H4 (cell line): ENCODE measurements at regions not wholly inside any gene's neighbourhood (a gene's known extent, or its start where the extent isn't known, plus 50 kb on each side); places are given as distances from the start of the nearest gene placed in this dataset.

Experiments
- DNase-seq: peaks from one replicate; pipeline ENCODE4 v3.0.0-alpha.2; 2015; ENCODE audit warnings: low spot score

DNA sequence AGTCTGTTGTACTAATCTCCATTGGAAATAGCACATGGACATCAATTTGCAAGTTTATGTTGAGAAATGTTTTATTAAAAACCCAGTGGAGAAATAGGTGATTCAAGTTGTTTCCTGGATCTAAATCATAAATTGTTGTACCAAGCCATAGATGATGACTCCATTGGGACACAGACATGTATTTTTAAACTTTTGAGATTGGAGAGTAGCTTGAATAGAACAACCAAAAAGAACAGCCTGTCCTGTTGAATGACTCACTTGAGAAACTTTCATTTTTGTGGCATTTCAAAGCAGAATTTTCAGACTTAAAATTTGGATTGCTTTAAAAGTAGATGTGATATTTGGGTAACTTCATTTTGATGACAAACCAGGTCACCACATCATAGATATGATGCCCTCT lies 197.5 kb downstream of the GPAM start:
- no peak for DNase-seq

DNA sequence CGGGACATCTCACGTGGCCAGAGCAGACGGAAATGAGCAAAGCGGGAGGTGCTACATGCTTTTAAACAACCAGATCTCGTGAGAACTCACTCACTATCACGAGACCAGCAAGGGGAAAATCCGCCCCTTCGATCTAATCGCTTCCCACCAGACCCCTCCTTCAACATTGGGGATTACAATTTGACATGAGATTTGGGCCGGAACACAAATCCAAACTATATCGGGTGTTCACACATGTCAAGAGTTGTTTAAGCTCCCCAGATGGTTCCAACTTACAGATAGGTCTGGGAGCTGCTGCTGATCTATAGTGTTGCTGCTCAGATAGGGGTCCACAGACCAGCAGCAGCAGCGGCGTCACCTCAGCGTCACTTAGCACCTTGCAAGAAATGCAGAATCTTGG lies 194.9 kb downstream of the GPAM start:
- no peak for DNase-seq

DNA sequence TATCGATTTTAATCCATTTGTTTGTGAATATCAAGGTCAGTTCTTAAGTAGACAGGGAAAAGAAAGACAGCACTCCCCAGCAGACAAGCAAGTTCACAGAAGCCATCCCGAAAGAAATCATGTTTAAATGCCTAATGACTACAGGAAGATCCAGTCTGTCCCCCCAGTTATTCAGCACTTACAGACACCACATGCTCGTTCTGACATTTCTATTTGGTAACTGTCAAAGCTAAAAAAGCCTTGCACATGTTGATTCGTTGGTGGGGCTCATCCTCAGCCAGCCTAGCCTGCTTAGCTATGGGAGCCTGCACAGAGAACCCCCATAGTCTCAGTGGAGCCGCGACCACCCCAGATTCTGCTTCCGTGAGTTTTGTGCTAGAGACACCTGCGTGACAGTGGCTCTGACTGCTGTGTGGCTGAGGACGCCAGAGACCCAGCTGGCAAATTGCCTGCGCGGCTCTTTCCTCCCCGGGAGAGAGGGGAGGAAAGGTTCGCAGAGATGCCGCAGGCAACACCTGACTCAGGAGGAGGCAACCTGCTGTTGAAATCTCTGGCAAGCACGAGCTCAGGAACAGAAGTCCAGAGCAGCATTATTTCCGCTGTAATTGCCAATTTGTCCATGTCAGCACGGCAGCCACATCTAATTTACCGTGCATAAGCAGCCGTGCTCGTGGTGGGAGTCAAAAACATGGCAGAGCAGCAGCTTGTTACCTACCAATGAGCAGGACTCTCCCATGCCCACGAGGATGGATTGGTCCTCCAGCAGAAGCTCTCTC lies 194.2 kb downstream of the GPAM start:
- DNase-seq: no peak

DNA sequence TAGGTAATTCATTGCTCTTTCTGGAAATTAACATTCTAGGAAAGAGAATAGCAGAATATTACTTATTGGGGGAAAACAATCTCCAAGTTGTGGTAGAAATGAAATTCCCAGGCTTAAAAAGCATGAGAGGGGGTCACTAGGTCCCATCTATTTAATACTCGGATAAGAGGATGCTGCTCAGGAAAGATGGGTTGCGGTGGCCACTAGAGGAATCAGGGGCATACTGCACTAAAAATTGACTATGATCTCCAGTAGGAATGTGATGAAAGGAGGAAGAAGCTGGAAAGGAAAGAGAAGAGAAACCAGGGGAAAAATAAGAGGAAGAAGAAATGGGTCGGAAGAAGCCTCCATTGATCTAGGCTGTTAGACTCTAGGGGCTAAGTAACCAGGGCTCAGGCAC lies 192.8 kb downstream of the GPAM start:
- no peak for DNase-seq

DNA sequence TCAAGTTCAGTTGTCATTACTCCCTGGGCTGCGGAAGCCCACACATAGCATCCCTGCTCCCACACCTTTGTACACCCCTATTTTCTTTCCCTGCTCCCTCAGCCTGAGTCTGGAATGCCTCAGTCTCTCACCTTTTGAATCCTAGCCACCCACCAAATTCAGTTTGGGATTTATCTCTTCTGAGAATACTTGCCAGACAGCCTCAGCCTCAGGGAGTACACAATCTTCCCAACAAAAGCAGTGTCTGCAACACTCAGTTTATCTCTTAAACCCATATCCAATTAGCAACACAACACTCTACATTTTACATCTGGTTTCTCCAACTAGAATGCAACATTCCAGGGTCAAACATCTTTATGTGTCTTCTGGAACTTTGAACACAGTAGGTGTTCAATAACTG lies 190.2 kb downstream of the GPAM start:
- DNase-seq: no peak

DNA sequence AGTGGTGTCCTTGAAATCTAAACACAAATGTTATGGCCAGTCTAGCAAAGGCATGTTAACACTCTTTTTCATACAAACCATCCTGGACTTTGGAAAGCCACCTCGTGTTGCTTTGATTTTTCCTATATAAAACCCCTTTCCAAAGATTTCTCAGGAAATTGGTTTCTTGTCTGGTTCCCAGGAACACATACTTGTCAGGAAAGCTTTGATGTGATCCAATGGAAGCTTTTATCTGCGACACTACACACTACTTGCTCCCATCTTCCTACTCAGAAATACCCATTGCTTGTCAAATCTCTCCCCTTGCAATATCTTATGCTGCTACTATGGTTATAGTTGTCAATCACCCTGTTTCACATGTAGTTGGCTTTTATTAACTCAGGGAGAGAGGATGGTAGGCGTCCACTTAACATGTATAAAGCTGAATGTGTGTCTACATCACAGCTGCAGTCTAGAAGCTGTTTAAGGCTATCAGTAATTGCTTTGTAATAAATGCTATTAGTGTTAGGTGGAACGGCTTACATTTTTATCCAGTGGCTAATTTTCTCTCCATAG lies 189.6 kb downstream of the GPAM start:
- DNase-seq: no peak

DNA sequence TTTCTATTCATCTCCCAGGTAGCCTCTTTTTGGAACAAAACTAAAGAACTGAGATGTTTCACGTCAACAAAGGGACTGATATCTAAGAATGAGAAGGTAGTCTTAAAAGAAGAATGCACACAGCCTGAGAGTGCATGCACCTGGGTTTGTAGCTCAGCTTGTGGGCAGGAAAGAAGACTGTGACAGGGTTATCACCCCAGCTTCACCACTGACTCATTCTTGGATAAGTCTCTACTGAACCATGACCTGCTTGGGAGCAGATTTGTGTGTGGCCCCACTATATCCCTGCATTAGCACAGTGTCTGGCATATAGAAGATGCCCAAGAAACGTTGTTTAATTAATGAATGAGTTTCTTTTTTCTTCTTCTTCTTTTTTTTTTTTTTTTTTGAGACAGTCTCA lies 187.5 kb downstream of the GPAM start:
- no peak for DNase-seq

DNA sequence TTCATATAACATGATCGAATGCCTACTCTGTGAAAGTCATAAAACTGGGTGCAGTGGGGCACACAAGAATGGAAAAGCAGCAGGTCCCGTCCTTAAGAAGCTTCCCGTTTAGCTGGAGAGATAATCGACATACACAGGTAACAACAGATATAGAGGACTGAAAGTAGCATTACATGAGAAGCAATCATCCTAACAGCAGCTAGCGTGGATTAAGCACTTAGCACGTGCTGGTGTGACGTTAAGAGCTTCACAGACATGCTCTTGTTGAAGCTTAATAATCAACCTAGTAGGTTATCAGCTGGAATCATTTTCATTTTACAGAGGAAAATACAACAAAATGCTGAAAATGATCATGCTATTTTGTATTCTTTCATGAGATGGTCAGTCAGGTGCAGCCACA lies 184.8 kb downstream of the GPAM start:
- no peak for DNase-seq

DNA sequence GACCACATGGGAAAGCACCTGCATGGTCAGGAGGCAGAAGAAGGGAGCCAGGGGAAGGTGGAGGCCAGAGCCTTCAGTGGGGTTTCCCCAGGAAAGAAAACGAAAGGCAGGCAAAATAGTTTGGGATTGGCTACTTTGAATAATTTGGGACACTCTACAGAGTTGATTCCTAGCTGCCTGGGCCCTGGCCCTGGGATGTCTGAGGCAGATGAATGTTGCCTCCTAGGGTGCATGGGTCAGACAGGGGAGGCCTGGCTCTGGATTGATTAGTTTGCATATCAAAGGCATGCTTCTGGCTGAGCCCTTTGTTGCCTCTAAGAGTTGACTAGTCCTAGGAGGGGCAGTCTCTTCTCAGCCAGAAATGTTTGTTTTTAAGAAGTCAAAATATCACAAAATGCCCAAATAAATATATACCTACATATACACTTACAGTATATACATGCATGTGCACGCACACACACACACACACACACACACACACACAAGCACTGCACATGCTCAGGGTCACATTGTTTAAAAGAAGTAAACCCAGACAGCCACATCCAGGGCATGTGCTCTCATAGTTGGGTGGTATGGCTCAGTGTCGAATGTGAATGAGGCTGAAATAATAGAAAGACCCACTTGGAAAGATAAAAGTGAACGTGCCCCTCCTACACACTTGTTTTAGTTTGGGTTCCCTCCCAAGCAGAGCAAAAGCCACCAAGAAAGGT lies 184.2 kb downstream of the GPAM start:
- DNase-seq: no peak

DNA sequence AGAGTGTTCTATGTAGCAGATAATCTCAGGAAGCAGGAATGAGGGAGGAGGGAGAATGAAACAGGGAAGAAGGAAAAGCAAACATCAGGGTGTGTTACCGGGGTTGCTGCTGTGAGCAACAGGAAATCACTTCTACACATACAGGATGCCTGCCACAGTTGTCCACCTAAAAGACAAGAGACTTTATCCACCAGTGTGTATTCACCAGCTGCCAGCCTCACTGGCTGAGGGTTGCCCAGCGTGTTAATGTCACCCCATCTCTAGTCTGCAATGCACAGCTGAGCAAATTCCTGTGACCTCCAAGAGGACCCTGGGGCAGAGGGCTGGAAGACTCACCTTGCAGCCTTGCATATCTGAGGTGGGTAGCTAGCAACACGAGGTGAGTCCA lies 183.7 kb downstream of the GPAM start:
- no peak for DNase-seq

DNA sequence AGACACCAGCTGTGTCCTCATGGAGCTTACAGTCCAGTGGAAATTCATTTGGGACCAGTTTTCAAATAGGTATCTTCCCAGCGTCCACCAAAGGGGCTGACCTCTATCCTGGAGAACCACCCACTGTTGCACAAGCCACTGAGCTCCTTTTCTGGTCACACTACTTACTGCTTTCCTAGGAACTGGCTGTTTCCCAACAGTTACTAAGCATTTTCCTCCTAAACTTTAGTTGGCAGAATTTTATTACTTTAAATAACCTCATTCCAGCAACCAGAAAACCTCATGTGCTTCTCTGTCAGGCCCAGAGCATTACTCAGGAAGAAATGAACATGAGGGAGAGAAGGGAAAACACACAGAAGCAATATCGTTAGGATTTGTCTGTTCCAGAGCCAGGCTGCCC lies 183.1 kb downstream of the GPAM start:
- no peak for DNase-seq

DNA sequence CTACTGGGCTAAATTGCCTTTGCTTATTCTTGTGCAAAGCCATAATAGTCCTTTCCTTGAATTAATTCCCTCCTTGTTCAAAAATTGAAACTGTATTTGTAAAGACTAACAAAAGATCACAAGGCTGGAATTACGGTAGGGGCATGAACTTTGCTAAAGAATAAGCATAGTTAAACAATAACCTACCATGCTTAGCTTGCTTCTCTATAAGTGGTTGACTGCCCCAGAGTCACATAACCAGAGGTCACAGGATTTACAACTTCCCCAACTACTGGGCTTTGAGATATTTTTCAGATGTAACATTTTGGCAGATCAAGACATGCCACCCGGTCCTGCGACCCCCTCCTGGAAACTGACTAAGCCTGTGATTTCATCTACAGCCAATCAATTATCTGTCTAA lies 181.4 kb downstream of the GPAM start:
- DNase-seq: no peak

DNA sequence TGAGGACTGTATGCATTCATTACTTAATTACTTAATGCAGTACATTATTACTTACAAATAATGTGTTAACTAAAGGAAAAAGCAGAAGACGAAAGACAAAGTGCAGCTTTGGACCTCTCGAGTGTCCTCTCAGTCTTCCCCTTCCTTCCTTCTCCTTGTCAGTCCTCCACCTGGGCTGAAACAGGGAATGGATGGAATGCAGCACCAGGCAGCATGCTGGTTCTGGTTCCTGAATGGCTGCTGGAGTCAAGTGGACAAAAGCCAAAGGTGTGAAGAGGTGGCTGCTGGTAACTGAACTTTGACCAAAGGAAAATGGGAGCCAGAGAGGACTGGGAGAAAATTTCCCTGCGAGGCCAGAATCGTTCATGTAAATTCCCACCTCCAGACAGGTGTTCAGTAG lies 179.5 kb downstream of the GPAM start:
- DNase-seq: no peak

DNA sequence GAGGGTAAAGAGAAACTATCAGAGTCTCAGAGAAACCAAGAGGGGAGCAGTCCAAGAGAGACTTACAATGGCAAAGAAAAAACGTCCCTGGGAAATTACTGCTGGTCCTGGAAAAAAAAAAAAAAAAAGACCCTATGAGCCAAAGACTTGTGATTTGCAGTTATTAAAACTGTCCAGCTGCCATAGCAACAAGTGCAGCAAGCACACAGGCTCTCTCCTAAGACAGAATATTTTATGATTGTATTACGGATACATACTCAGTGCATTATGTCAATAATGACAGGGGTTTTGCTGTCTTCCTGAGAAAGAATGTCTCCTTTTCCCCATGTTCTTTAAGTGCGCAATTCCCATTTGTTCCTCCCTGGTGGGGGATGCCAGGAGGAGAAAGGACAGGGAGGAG lies 178.5 kb downstream of the GPAM start:
- no peak for DNase-seq

DNA sequence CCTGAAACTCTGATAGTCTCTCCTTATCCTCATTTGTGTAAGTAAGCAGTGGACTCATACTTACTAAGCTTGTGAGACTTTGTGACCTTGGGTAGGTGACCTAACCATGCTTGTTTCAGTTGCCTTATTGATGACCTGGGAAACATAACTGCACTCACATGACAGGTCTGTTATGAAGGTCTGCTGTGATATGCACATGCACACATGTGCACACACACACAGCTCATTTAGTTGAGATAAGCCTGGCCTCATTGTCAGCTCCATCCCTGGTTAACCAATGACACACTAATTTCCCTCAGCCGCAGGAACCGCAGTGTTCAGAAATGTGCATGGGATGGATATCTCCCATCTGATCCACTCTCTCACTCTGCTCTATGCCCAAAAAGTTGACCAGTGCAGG lies 177.2 kb downstream of the GPAM start:
- DNase-seq: no peak

DNA sequence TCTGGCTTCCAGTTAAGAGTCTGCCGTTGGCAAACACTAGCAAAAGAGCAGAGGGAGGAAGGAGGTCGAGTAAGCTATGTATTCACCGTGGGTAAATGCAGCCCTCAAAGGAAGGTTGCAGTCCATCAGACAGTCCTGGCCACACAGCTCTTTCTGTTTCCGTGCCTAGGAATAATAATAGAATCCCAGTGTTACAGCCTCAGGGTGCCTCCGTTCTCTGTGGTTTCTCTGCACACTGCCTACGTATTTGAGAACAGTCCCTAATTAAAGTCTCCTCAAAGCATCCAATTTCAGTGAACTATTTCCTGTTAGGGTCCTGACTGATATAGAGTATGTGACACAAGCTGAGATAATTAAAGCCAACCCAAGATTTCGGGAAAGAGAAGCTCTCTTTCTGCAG lies 176.7 kb downstream of the GPAM start:
- DNase-seq: no peak

DNA sequence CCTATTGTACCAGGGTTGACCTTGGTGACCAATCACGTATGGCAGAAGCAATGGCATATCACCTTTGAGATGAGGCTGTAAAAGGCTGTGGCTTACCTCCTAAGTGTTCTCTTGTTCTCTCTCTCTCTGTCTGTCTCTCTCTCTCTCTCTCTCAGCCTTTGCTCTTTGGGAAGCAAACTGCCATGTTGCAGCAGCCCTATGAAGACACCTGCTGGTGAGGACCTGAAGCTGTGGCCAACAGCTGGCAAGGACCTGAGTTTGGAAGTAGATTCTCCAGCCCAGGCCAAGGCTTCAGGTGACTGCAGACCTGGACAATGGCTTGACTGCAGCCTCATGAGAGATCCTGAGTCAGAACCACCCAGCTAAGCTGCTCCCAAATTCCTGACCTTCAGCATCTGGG lies 161.4 kb downstream of the GPAM start:
- DNase-seq: no peak

DNA sequence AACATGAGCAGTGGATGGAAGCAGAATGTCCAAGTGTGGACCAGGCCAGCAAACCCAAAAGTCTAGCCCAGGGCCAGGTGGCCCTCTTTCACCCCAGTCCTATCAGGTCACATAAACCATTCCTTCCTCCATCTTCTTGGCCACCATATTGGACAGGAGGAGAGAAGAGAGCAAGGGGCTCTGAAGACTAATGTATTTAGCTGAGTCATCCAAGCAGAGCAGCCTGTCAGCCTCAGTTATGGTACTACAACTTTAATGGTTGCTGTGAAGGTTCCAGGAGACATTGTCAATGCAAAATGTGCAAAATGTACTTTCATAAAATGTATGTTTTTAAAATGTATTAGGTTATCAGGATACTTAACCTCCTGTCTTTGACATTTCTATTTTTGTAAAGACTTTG lies 159.5 kb downstream of the GPAM start:
- DNase-seq: no peak

DNA sequence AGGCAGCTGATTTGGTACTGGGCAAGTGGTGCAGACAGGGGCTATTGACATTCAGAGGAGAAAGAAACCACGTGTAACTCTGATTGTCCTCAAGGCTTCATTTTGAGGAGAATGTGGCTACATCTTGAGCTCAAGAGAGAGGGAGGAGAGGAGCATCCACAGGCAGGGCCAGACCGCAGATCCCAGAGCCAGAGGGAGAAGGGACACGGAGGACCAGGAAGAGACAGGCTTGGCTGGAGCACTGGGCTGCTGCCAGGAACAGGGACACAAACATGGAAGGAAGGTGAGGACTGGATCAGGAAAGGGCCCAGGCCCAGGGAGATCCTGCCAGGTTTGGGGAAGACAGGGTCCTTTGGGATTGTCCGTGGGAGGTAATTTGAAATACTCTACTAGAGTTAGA lies 158.3 kb downstream of the GPAM start:
- no peak for DNase-seq

DNA sequence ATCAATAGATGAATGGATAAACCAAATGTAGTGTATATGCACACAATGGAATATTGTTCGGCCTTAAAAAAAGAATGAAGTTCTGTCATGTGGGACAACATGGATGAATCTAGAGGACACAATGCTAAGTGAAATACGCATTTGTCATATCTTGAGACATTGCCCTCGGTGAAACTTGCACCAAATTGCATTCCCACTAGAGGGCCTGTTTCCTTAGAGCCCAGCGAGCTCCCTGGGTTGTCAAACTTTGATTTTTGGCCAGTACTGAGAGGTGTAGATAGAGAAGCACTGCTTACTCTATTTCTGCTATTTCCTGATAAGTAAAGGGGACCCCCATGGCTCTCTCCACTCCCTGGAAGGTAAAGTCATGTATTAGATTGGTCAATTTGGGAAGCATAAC lies 157.1 kb downstream of the GPAM start:
- no peak for DNase-seq

DNA sequence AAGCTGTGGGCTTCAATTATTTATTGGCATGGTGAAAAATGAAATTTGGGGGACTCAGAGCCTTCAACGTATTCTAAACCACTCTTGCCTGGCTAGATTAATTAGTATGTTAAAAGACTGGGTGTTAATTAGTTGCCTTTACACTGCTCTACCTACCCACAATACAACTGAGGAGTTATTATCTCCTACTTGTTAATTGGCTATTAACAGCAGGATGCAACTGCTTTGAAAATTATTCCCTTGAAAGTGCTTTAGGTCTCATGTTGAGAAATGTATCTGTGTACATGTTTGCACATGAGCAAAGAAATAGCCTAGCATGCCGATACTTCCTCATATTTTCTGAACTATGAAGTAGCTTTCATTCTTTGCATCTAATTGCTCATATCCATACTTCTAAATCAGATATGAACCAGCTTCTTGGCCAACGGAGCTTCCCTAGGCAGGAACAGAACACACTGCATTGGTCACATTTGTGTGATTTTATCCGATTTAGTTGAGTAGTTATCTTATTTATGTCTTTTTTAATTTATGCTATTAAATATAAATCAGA lies 155.8 kb downstream of the GPAM start:
- no peak for DNase-seq

DNA sequence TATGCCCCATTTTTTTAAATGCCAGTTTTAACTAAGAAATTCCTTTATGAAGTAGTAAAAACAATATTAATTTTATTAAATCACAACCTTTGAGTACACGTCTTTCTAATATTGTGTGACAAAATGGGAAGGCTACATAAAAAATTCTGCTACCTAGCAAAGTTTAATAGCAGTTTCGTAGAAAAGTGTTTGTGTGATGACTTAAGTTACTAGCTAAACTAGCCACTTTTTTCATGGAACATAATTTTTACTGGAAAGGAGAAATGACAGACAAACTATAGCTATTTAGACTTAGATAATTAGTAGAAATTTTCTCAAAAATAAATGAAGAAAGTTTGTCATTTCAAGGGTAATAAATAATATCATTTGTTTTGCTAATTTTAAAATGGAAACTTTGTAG lies 153.1 kb downstream of the GPAM start:
- no peak for DNase-seq

DNA sequence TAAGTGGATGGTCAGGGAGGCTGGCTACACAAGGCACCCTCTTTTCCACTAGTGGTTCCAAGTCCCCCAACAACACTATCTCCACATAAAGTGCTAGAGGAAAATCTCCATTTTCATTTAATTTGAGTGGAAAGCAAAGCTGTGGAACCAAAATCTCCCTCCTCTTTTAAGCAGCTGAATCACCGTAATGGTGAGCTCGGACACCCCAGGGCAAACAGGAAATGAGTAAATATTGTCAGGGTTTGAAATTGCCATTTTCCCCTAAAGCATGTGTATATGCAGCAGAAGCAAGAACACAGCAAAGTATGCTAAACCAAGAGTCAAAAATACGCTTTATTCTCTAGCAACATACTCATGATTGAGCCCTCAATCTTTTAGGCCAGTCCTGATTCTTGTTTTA lies 143.7 kb downstream of the GPAM start:
- DNase-seq: no peak
